ENCODE measurements at regions not wholly inside any gene's neighbourhood (a gene's known extent, or its start where the extent isn't known, plus 50 kb on each side); places are given as distances from the start of the nearest gene placed in this dataset.
"Not testable (repeated sequence)": the region's sequence is repeated elsewhere in the genome, so short reads cannot be mapped to it uniquely, and the experiment has no call there.

DNA sequence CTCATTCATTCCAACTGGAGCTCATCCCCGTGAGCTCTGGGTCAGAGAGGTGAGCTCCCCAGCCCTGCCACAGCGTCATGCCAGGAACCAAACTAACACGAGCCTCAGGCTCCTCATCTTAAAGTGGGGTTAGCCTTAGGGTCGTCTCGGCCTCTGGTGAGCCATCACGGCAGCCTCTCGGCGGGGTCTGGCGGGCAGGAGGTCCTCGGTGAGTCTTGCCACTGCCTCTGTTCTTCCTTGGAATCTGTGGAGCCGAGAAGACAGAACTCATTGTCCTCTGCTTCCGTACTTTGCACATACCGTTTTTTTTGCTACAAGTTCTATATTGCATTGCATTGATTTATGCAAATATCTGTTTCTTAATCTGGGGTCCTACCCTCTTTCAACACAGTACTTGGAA is 177.9 kb downstream of the BANP start:
- TF ChIP-seq, protein P1, sequence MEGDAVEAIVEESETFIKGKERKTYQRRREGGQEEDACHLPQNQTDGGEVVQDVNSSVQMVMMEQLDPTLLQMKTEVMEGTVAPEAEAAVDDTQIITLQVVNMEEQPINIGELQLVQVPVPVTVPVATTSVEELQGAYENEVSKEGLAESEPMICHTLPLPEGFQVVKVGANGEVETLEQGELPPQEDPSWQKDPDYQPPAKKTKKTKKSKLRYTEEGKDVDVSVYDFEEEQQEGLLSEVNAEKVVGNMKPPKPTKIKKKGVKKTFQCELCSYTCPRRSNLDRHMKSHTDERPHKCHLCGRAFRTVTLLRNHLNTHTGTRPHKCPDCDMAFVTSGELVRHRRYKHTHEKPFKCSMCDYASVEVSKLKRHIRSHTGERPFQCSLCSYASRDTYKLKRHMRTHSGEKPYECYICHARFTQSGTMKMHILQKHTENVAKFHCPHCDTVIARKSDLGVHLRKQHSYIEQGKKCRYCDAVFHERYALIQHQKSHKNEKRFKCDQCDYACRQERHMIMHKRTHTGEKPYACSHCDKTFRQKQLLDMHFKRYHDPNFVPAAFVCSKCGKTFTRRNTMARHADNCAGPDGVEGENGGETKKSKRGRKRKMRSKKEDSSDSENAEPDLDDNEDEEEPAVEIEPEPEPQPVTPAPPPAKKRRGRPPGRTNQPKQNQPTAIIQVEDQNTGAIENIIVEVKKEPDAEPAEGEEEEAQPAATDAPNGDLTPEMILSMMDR (conservative IDR thresholded peaks at IDR 0.05; ENCODE audit: low read depth, low read length), result not testable (repeated sequence)
- TF ChIP-seq EZH2 (IDR thresholded peaks at IDR 0.05; ENCODE audit: borderline replicate concordance, low read depth, low read length, poor library complexity, severe bottlenecking), result not testable (repeated sequence)

Measured in A673 (cell line).